Mesenchymal stem cell (in vitro differentiated cells and primary cell): ENCODE measurements at regions not wholly inside any gene's neighbourhood (a gene's known extent, or its start where the extent isn't known, plus 50 kb on each side); places are given as distances from the start of the nearest gene placed in this dataset.
A peak's percentile ranks its signal among the peaks of the same experiment; 100 is the strongest.

Experiments
- DNase-seq: peaks from one replicate; pipeline ENCODE4 v3.0.0-alpha.2; 2013
- H2AFZ ChIP-seq: one replicate; pipeline ENCODE4 v1.6.1; 2013; ENCODE audit warnings: low read depth, mild to moderate bottlenecking, control low read depth, inconsistent platforms, low read length, moderate library complexity
- H2AK5ac ChIP-seq: 2 replicates; pipeline ENCODE4 v1.6.1; 2013; ENCODE audit warnings: low read length, moderate library complexity, mild to moderate bottlenecking, inconsistent platforms; ENCODE audit not compliant: severe bottlenecking
- H2BK120ac ChIP-seq: one replicate; pipeline ENCODE4 v1.6.1; 2013; ENCODE audit warnings: low read depth, mild to moderate bottlenecking, inconsistent platforms, low read length, moderate library complexity
- H2BK12ac ChIP-seq, 2 experiments: one replicate each; pipeline ENCODE4 v1.6.1; 2013; ENCODE audit warnings: inconsistent platforms in 2 of 2, low read length in 2 of 2, mild to moderate bottlenecking in 2 of 2, moderate library complexity in 2 of 2, control low read depth in 1 of 2
- H2BK15ac ChIP-seq: one replicate; pipeline ENCODE4 v1.6.1; 2013; ENCODE audit warnings: mild to moderate bottlenecking, low read depth, inconsistent platforms; ENCODE audit not compliant: poor library complexity, severe bottlenecking
- H2BK5ac ChIP-seq: 2 replicates; pipeline ENCODE4 v1.6.1; 2013; ENCODE audit warnings: low read depth, mild to moderate bottlenecking, low read length, control low read depth, inconsistent platforms; ENCODE audit not compliant: poor library complexity, severe bottlenecking
- H3K14ac ChIP-seq, 2 experiments: one replicate each; pipeline ENCODE4 v1.6.1; 2013; ENCODE audit warnings: inconsistent platforms in 2 of 2, low read length in 2 of 2, control low read depth in 1 of 2, mild to moderate bottlenecking in 1 of 2, moderate library complexity in 1 of 2
- H3K18ac ChIP-seq, 2 experiments: one replicate each; pipeline ENCODE4 v1.6.1; 2013; ENCODE audit warnings: inconsistent platforms in 2 of 2, low read length in 2 of 2, control low read depth in 1 of 2, low read depth in 1 of 2, mild to moderate bottlenecking in 1 of 2
- H3K23ac ChIP-seq, 2 experiments: one replicate each; pipeline ENCODE4 v1.6.1; 2013; ENCODE audit warnings: inconsistent platforms in 2 of 2, low read length in 2 of 2, mild to moderate bottlenecking in 2 of 2, moderate library complexity in 2 of 2, control low read depth in 1 of 2
- H3K27ac ChIP-seq: 2 replicates; pipeline ENCODE4 v1.5.1; 2013; ENCODE audit warnings: mild to moderate bottlenecking, moderate library complexity, low read length, control low read depth, inconsistent platforms; ENCODE audit not compliant: poor library complexity, severe bottlenecking
- H3K27me3 ChIP-seq, 2 experiments: 2 replicates each; pipeline versions ENCODE4 v1.6.1 to v1.7.0; 2013; ENCODE audit warnings: low read length in 2 of 2, mild to moderate bottlenecking in 2 of 2, moderate library complexity in 2 of 2, control low read depth in 1 of 2, inconsistent platforms in 1 of 2; ENCODE audit not compliant: control insufficient read depth in 1 of 2, insufficient read depth in 1 of 2
- H3K36me3 ChIP-seq, 2 experiments: 2 replicates each; pipeline versions ENCODE4 v1.6.1 to v1.7.0; 2013; ENCODE audit warnings: low read length in 2 of 2, control low read depth in 1 of 2, inconsistent platforms in 1 of 2, low read depth in 1 of 2, mild to moderate bottlenecking in 1 of 2; ENCODE audit not compliant: insufficient read depth in 2 of 2, control insufficient read depth in 1 of 2
- H3K4ac ChIP-seq, 2 experiments: one replicate each; pipeline ENCODE4 v1.6.1; 2013; ENCODE audit warnings: inconsistent platforms in 2 of 2, low read length in 2 of 2, mild to moderate bottlenecking in 2 of 2, moderate library complexity in 2 of 2, control low read depth in 1 of 2, low read depth in 1 of 2
- H3K4me1 ChIP-seq: 2 replicates; pipeline ENCODE4 v1.6.1; 2013; ENCODE audit warnings: low read depth, low read length, control low read depth; ENCODE audit not compliant: control insufficient read depth, insufficient read depth
- H3K4me2 ChIP-seq: 2 replicates; pipeline ENCODE4 v1.6.1; 2013; ENCODE audit warnings: low read length, mild to moderate bottlenecking, inconsistent platforms; ENCODE audit not compliant: poor library complexity, severe bottlenecking
- H3K4me3 ChIP-seq, 2 experiments: 2 replicates each; pipeline versions ENCODE4 v1.5.1 to v1.7.0; 2013; ENCODE audit warnings: low read length in 2 of 2, mild to moderate bottlenecking in 2 of 2, control low read depth in 1 of 2, low read depth in 1 of 2; ENCODE audit not compliant: insufficient read depth in 1 of 2
- H3K79me1 ChIP-seq: replicated peaks from 2 replicates; pipeline ENCODE4 v1.6.1; 2013; ENCODE audit warnings: mild to moderate bottlenecking, control low read depth, low read length, inconsistent platforms; ENCODE audit not compliant: poor library complexity, severe bottlenecking
- H3K9ac ChIP-seq: 2 replicates; pipeline ENCODE4 v1.7.0; 2013; ENCODE audit warnings: mild to moderate bottlenecking, low read length, moderate library complexity
- H3K9me3 ChIP-seq: 2 replicates; pipeline ENCODE4 v1.7.0; 2013; ENCODE audit warnings: mild to moderate bottlenecking, low read length; ENCODE audit not compliant: control insufficient read depth
- H4K8ac ChIP-seq: one replicate; pipeline ENCODE4 v1.6.1; 2013; ENCODE audit warnings: inconsistent platforms, mild to moderate bottlenecking, low read length, moderate library complexity
- H4K91ac ChIP-seq: one replicate; pipeline ENCODE4 v1.6.1; 2013; ENCODE audit warnings: mild to moderate bottlenecking, low read length, inconsistent platforms
- WGBS: methylation state at CpG from one replicate; pipeline ENCODE4 v1.1.7; 2013; ENCODE audit warnings: mixed read lengths; 5-methylcytosine and 5-hydroxymethylcytosine counted together

- Histone ChIP-seq H2BK15ac (no peak overlapping the region), H2AFZ (no peak overlapping the region), H3K23ac (no peak overlapping the region), H2AK5ac (no peak overlapping the region), H3K9me3 (no peaks in the 10 kb centered on the region), H3K27ac (no peak overlapping the region), H3K18ac (no peak overlapping the region), H2BK12ac (no peak overlapping the region), H3K4me1 (peaks cover 5% of the 10 kb centered on the region), H4K91ac (no peak overlapping the region), H2BK5ac (no peak overlapping the region), H3K27me3 (peaks cover 4 to 12% of the 10 kb centered on the region in 2 experiments), H2BK120ac (no peak overlapping the region), H3K4ac (no peak overlapping the region), H3K79me1 (no peaks in the 10 kb centered on the region), H3K4me3 (no peak overlapping the region), H3K14ac (no peak overlapping the region), H4K8ac (no peak overlapping the region), H3K9ac (peak overlapping the region; percentile 79), H3K4me2 (no peak overlapping the region), H3K36me3 (no peaks in the 10 kb centered on the region)
- 100% methylated on average over 1 of the region's 3 CpGs for WGBS
- no peak for DNase-seq
Measured at GRCh38 chr3:23738944-23739343, 66.8 kb upstream of the UBE2E1 start.

- Histone ChIP-seq H2BK12ac (no peak overlapping the region), H3K27me3 (peaks cover 4 to 15% of the 10 kb centered on the region in 2 experiments), H3K4me3 (no peak overlapping the region), H3K9me3 (no peaks in the 10 kb centered on the region), H3K4me2 (no peak overlapping the region), H4K8ac (no peak overlapping the region), H3K79me1 (no peaks in the 10 kb centered on the region), H3K9ac (peak overlapping the region; percentile 79), H2AK5ac (no peak overlapping the region), H3K4me1 (peaks cover 8% of the 10 kb centered on the region), H3K4ac (no peak overlapping the region), H3K18ac (no peak overlapping the region), H2BK5ac (no peak overlapping the region), H3K27ac (no peak overlapping the region), H3K14ac (no peak overlapping the region), H2AFZ (no peak overlapping the region), H4K91ac (no peak overlapping the region), H2BK120ac (no peak overlapping the region), H2BK15ac (no peak overlapping the region), H3K23ac (no peak overlapping the region), H3K36me3 (no peaks in the 10 kb centered on the region)
- peak; percentile 79 for DNase-seq
- WGBS: no CpG with 5 or more reads among the region's 1 CpG
Measured at GRCh38 chr3:23739536-23739935, 66.2 kb upstream of the UBE2E1 start.

GRCh38 chr3:23740517-23740965 lies 65.2 kb upstream of the UBE2E1 start:
- H3K27me3 ChIP-seq: peaks cover 4 to 15% of the 10 kb centered on the region in 2 experiments
- no peak overlapping the region for H3K4ac ChIP-seq
- H4K91ac ChIP-seq: no peak overlapping the region
- H2BK12ac ChIP-seq: peak overlapping the region in 1 of 2 experiments; percentile 63
- H3K23ac ChIP-seq: no peak overlapping the region
- DNase-seq: peak; percentile 60
- H3K18ac ChIP-seq: no peak overlapping the region
- H3K4me1 ChIP-seq: peaks cover 8% of the 10 kb centered on the region
- peak overlapping the region; percentile 79 for H3K9ac ChIP-seq
- peak overlapping the region; percentile 52 for H2BK15ac ChIP-seq
- H3K4me2 ChIP-seq: no peak overlapping the region
- no peaks in the 10 kb centered on the region for H3K9me3 ChIP-seq
- H2AFZ ChIP-seq: no peak overlapping the region
- no peaks in the 10 kb centered on the region for H3K79me1 ChIP-seq
- 0% methylated on average over 1 of the region's 2 CpGs for WGBS
- no peak overlapping the region for H3K27ac ChIP-seq
- H2BK120ac ChIP-seq: no peak overlapping the region
- no peak overlapping the region for H3K4me3 ChIP-seq
- no peak overlapping the region for H2AK5ac ChIP-seq
- no peak overlapping the region for H2BK5ac ChIP-seq
- H3K14ac ChIP-seq: no peak overlapping the region
- H3K36me3 ChIP-seq: no peaks in the 10 kb centered on the region
- no peak overlapping the region for H4K8ac ChIP-seq

- no peak overlapping the region for H3K4ac ChIP-seq
- H3K36me3 ChIP-seq: no peaks in the 10 kb centered on the region
- H2AK5ac ChIP-seq: no peak overlapping the region
- H2BK120ac ChIP-seq: no peak overlapping the region
- no peak overlapping the region for H2BK5ac ChIP-seq
- no peak overlapping the region for H3K23ac ChIP-seq
- H3K4me2 ChIP-seq: no peak overlapping the region
- peaks cover 8% of the 10 kb centered on the region for H3K4me1 ChIP-seq
- H2AFZ ChIP-seq: no peak overlapping the region
- H4K8ac ChIP-seq: peak overlapping the region; percentile 23
- H3K9ac ChIP-seq: peak overlapping the region; percentile 79
- H3K79me1 ChIP-seq: no peaks in the 10 kb centered on the region
- no peak overlapping the region for H4K91ac ChIP-seq
- peak overlapping the region in 1 of 2 experiments; percentile 83 for H2BK12ac ChIP-seq
- DNase-seq: no peak
- no peaks in the 10 kb centered on the region for H3K9me3 ChIP-seq
- H3K18ac ChIP-seq: peak overlapping the region; percentile 12 to 22
- peak overlapping the region; percentile 80 for H2BK15ac ChIP-seq
- no peak overlapping the region for H3K14ac ChIP-seq
- H3K27me3 ChIP-seq: peaks cover 4 to 15% of the 10 kb centered on the region in 2 experiments
- no peak overlapping the region for H3K4me3 ChIP-seq
- no peak overlapping the region for H3K27ac ChIP-seq
- WGBS: 69% methylated on average over 7 of the region's 7 CpGs
Measured at GRCh38 chr3:23741036-23741706, 64.6 kb upstream of the UBE2E1 start.
